ENCODE measurements at regions not wholly inside any gene's neighbourhood (a gene's known extent, or its start where the extent isn't known, plus 50 kb on each side); places are given as distances from the start of the nearest gene placed in this dataset.

DNA sequence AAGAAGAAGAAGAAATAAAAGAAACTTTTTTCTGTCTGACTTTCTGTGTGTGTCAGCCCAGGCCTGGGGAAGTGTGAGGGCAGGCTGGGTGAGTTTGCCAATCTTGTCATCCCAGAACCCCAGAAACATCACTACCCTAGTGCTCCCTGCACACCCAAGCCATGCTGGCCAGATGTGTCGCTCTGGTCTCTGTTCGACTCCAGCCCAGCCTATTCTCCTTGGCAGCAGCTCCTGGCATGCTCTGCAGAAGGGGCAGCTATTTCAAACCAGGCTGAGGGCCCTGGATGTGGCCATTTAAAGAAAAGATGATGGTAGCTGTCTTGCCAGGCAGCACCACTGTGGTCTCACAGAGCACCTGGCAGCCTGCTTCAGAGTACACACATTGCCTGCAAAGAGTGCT, 334.1 kb downstream of the RPS24 start:
- no peak for DNase-seq (ENCODE audit: low read depth)

DNA sequence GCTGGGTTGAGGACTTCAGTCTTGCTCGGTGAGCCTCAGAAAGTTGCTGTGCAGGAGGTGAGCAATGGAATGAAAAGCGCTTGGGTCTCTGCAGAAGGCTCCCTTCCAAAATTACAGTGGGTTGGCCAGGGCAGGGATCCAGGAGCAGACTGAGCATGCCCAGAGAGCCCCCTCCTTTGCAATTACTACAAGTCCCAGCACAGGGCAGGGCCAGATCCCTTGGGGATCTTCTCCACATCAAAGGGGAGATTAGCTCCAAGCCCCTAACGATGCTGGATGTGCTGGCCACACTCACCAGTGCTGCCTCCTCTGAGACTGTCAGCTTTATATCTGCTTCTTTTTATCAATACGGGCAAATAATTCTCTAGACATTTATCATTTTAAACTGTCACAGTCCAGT, 337.5 kb downstream of the RPS24 start:
- no peak for DNase-seq (ENCODE audit: low read depth)

- DNase-seq (ENCODE audit: low read depth): no peak
Observed at GRCh38 chr10:78372806-78373205, 339.1 kb downstream of the RPS24 start.

- no peak for DNase-seq (ENCODE audit: low read depth)
Observed at GRCh38 chr10:78374331-78375028, 340.8 kb downstream of the RPS24 start.

DNA sequence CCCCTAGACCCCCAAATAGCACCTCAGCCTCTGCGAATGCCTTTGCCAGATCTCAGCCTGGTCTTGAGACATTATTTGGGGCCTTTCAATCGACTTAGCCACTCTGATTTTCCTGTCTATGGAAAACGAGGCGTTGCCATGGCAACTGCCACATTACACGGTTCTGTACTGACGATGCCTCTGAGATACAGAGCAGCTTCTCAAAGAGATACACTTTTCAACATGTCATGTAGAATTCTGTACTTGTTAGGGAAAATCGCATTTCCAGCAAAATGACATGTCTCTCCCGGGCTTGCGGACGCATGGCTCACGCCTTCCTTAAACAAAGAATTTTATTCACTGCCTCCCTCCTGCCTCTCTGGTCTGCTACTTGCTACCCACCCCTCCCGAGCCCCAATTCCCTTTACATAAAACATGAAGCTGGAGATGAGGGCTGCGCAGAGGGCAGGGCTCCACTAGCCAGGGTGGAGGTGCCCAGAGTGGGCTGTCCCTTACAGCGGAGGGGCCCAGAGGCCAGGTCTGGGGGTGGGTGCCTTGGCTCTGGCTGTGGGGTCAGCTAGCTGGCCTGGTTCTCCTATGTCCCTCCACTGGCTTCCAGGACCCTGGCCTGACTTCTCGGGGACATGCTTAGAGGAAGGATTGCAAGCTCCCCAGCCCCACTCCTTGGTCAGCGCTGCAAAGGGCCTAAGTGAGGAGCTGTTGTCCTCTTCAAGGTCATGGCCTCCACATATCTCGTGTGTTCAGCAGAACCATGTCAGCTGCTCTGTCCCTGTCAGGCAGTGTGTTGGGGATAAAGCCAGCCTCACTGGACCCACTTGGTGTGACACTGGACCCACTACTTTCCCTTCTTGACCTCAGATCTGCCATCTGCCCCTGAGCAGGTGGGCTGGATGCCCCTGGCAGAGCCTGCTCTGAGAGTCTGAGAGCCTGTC, 342.5 kb downstream of the RPS24 start:
- no peak for DNase-seq (ENCODE audit: low read depth)

GRCh38 chr10:78377356-78377755, 343.7 kb downstream of the RPS24 start:
- no peak for DNase-seq (ENCODE audit: low read depth)

- no peak for DNase-seq (ENCODE audit: low read depth)
Observed at GRCh38 chr10:78378192-78378591, 344.5 kb downstream of the RPS24 start.

DNA sequence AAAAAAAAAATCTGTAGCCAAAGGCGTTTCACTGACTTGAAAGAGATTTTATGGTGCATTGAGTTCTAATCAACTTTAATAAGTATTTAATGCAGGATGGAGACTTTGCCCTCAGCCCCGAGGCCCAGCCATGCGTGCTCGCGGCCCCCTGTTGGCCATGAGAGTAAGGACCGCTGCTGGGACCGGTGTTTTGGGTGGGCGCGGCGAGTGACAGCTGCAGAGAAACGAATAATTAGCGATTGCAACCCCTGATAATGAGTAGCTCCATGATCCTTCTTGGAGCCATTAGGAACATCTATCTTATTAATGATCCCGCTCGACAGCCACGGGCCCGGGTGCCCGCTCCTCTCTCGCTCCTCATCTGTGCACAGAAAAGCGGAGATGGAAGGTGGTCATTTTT, 347.4 kb downstream of the RPS24 start:
- DNase-seq (ENCODE audit: low read depth): no peak

DNA sequence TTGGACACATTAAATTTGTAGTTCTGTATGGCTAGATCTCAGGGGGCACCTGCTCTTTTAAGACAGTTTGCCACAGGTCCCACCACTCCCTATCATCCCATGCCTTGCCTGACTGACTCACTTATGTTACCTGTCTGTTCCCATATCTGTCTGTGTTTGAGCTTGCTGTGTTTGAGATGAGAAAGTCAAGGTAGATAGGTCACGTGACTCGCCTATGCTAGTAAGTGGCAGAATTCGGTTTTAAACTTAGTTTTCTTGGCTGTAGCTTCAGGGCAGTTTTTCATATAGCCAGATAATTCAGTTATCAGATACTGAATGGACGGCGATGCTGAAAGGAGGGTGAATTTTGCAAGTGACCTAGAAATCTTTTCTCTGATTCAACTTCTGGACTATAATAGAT, 348.4 kb downstream of the RPS24 start:
- DNase-seq (ENCODE audit: low read depth): no peak

- no peak for DNase-seq (ENCODE audit: low read depth)
Observed at GRCh38 chr10:78382772-78383171, 349.1 kb downstream of the RPS24 start.

- no peak for DNase-seq (ENCODE audit: low read depth)
Observed at GRCh38 chr10:78383378-78384048, 349.9 kb downstream of the RPS24 start.

- no peak for DNase-seq (ENCODE audit: low read depth)
Observed at GRCh38 chr10:78384049-78384431, 350.4 kb downstream of the RPS24 start.

- no peak for DNase-seq (ENCODE audit: low read depth)
Observed at GRCh38 chr10:78385599-78385998, 351.9 kb downstream of the RPS24 start.

DNA sequence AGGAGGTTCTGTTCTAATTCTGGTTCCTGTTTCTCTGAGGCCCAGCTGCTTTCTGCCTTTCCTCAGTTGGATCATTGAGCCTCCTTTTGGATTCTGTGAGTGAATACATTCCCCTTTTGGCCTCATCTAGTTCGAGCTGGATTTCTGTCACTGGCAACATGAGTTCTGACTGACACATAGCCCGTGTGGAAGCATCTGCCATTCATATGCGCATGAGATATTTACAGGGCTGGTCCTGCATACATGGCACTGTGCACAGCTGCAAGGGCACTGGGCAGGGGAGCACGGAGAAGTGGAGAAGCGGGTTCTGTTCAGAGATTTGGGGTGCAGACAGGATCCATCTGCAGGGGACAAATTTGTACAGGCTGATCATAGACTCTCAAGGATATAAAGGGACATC, 352.8 kb downstream of the RPS24 start:
- DNase-seq (ENCODE audit: low read depth): no peak

DNA sequence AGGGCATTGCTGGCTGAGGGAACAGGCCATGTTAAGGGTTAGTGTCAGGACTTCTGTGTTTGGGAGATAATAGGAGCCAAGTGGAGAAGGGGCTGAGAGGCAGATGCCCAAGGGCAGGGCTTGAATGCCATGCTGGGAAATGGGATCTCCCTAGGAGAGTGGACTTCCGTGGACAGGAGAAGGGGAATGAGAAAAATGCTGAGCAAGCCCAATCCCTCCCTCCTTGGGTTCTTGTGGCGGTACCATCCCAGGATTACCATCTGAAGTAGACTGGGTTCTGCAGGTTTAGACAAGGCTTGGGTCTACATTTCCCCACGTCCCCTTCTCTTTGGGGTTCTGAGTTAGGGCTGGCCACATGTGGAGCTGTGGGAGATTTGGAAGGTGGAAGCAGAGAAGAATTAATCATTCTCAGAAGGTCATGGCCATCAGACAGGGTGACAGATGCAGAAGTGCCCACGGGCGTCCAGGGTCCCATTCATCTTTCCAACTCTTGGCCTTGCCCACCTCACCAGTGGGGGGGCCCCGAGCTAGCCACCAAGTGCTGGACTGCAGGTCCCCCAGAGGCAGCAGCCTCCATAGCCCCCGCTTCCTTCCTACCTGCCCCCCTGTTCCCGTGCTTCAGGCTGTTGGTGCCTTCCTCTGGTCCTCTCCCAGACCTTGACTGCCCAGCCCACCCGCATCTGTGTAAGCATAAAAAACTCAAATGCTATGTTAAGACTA, 354.8 kb downstream of the RPS24 start:
- no peak for DNase-seq (ENCODE audit: low read depth)

DNA sequence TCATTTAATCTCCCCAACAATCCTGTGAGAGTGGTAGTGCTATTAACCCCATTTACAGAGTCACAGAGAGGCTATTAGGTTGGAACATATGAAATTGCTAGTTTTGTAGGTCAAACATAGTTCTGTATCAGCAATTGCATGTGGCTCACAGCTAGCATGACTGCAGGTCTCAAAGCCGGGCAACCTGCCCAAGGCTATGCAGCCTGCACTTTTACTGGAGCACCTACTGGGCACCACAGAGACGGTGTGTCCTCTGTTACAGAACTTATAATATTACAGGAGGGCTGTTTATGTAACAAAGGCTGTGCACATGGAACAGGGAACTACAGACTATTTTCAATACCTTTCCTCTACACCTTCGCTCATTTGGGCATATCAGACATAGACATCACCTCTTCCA, 355.8 kb downstream of the RPS24 start:
- no peak for DNase-seq (ENCODE audit: low read depth)

GRCh38 chr10:78390051-78390450, 356.4 kb downstream of the RPS24 start:
- DNase-seq (ENCODE audit: low read depth): no peak

GRCh38 chr10:78390817-78391216, 357.2 kb downstream of the RPS24 start:
- no peak for DNase-seq (ENCODE audit: low read depth)

GRCh38 chr10:78391585-78391984, 357.9 kb downstream of the RPS24 start:
- no peak for DNase-seq (ENCODE audit: low read depth)

GRCh38 chr10:78392197-78392596, 358.5 kb downstream of the RPS24 start:
- DNase-seq (ENCODE audit: low read depth): no peak

GRCh38 chr10:78393094-78393493, 359.4 kb downstream of the RPS24 start:
- no peak for DNase-seq (ENCODE audit: low read depth)

DNA sequence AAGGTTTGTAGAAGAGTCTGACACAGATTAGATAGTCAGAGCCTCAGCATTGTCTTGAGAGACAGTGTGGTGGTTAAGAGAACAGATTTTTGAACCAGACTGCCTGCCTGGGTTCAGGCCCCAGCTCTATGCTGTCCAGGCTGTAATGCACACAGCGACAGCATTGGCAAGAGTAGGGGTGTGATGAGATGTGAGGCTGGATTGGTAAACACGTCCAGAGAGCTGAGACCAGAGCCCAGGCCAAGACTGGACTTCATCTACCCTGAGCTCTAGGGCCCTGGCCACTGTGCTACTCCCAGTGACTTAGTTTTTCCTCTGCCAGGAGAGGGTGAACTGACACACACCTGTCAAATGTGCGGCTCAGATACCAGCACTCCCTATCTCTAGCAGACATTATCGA, 360.4 kb downstream of the RPS24 start:
- DNase-seq (ENCODE audit: low read depth): no peak

Measured in activated gamma-delta T cell treated with anti-CD3 and anti-CD28 coated beads, Interleukin-2, amount 50 U/mL, for 16 hours (primary cell).